Sigmoid colon (tissue), 4 donors: ENCODE measurements at regions not wholly inside any gene's neighbourhood (a gene's known extent, or its start where the extent isn't known, plus 50 kb on each side); places are given as distances from the start of the nearest gene placed in this dataset.

Experiments used
- CTCF ChIP-seq, 4 experiments: fragments of 450-650 bp in 3 of 4; fragments of 200-600 bp in 1 of 4; IDR thresholded peaks; one replicate each; pipeline ENCODE4 v1.5.1; 2016 to 2019; ENCODE audit warnings: antibody characterized with exemption in 4 of 4, mild to moderate bottlenecking in 3 of 4, moderate library complexity in 2 of 4
- EP300 ChIP-seq, 4 donors: sonication (generic); formaldehyde crosslinking; IDR thresholded peaks; one replicate each; pipeline ENCODE4 v1.6.1; 2017; ENCODE audit warnings: antibody characterized with exemption in 4 of 4
- POLR2A ChIP-seq, 2 donors: fragments of 450-650 bp; IDR thresholded peaks; one replicate each; pipeline ENCODE4 v1.6.1; 2016; ENCODE audit warnings: antibody characterized with exemption in 2 of 2, mild to moderate bottlenecking in 2 of 2, moderate library complexity in 2 of 2

GRCh38 chr7:70883750-70884439 lies 248.0 kb upstream of the GALNT17 start:
- TF ChIP-seq CTCF (IDR thresholded peaks at IDR 0.05): no peak
- no peak for TF ChIP-seq EP300 (IDR thresholded peaks at IDR 0.05)
- no peak for TF ChIP-seq POLR2A (IDR thresholded peaks at IDR 0.05)
